ENCODE measurements at regions not wholly inside any gene's neighbourhood (a gene's known extent, or its start where the extent isn't known, plus 50 kb on each side); places are given as distances from the start of the nearest gene placed in this dataset.
"Not testable (repeated sequence)": the region's sequence is repeated elsewhere in the genome, so short reads cannot be mapped to it uniquely, and the experiment has no call there.

DNA sequence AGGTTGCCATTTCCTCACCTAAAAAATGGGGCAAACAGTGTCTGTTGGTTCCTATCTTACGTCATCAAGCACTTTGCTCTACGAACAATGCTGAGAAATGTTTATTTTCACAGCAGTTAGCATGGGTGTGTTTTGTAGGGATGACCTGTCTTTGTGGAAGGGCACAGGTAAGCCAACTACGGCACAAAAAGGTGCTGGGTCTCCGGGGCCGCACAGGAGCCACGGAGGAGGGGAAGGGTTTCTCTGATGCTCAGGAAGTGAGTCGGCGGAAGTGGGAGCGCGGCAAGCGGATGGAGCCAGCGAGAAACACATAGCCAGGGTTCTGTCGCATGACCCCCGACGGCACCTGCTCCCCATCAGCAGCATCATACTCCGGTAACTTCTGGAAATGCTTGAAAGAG lies 65.6 kb upstream of the TCL1B start:
- no peak for DNase-seq (ENCODE audit: extremely low spot score, unreplicated experiment)
- no peaks in the 10 kb centered on the region for H3K4me1 Mint-ChIP-seq (ENCODE audit: unreplicated experiment)
- TF ChIP-seq, protein P1, sequence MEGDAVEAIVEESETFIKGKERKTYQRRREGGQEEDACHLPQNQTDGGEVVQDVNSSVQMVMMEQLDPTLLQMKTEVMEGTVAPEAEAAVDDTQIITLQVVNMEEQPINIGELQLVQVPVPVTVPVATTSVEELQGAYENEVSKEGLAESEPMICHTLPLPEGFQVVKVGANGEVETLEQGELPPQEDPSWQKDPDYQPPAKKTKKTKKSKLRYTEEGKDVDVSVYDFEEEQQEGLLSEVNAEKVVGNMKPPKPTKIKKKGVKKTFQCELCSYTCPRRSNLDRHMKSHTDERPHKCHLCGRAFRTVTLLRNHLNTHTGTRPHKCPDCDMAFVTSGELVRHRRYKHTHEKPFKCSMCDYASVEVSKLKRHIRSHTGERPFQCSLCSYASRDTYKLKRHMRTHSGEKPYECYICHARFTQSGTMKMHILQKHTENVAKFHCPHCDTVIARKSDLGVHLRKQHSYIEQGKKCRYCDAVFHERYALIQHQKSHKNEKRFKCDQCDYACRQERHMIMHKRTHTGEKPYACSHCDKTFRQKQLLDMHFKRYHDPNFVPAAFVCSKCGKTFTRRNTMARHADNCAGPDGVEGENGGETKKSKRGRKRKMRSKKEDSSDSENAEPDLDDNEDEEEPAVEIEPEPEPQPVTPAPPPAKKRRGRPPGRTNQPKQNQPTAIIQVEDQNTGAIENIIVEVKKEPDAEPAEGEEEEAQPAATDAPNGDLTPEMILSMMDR (IDR thresholded peaks at IDR 0.05): no peak
- H3K4me3 Mint-ChIP-seq (ENCODE audit: unreplicated experiment): no peak overlapping the region
- H3K36me3 Mint-ChIP-seq (ENCODE audit: unreplicated experiment): no peaks in the 10 kb centered on the region
- H3K9me3 Mint-ChIP-seq (ENCODE audit: unreplicated experiment): no peaks in the 10 kb centered on the region
- peaks cover 55% of the 10 kb centered on the region for H3K27me3 Mint-ChIP-seq (ENCODE audit: unreplicated experiment)
- no peak overlapping the region for H3K27ac Mint-ChIP-seq (ENCODE audit: unreplicated experiment)

DNA sequence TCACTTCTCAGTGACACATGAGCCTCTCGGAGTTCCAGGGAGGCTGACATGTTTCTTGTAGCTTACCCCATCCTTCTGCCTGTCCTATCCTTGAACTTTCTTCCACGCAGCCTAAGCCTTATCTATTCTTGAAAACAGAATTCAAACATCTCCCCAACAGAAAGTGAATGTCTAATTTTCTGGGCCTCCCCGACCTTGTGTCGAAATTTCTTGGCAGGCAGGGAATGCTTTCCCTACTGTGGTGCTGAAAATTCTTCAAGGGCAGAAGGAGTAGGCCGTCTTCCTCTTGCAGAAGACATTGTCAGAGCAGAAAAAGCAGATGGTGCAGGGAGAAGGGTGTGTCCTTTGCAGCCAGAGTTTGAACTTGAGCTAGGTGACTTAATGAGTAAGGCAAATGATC lies 63.0 kb upstream of the TCL1B start:
- Mint-ChIP-seq H3K4me1 (ENCODE audit: unreplicated experiment) (no peaks in the 10 kb centered on the region), H3K36me3 (ENCODE audit: unreplicated experiment) (no peaks in the 10 kb centered on the region)
- no peak for DNase-seq (ENCODE audit: extremely low spot score, unreplicated experiment)

DNA sequence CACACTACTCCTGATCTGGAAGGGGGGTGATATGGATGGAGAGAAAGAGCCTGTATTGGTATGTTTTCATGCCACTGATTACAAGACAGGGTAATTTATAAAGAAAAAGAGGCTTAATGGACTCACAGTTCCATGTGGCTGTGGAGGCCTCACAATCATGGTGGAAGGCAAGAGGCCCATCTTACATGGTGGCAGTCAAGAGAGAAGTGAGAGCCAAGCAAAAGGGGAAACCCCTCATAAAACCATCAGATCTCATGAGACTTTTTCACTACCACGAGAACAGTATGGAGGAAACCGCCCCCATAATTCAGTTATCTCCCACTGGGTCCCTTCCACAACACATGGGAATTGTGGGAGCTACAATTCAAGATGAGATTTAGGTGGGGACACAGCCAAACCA lies 60.5 kb upstream of the TCL1B start:
- not testable (repeated sequence) for H3K9me3 Mint-ChIP-seq (ENCODE audit: unreplicated experiment); H3K4me3 Mint-ChIP-seq (ENCODE audit: unreplicated experiment); H3K4me1 Mint-ChIP-seq (ENCODE audit: unreplicated experiment); DNase-seq (ENCODE audit: extremely low spot score, unreplicated experiment); H3K27ac Mint-ChIP-seq (ENCODE audit: unreplicated experiment); H3K36me3 Mint-ChIP-seq (ENCODE audit: unreplicated experiment)
- H3K27me3 Mint-ChIP-seq (ENCODE audit: unreplicated experiment): peaks cover 30% of the 10 kb centered on the region

More for the DNA sequence above, 63.0 kb upstream of the TCL1B start:
- Mint-ChIP-seq H3K27me3 (ENCODE audit: unreplicated experiment) (peaks cover 40% of the 10 kb centered on the region), H3K9me3 (ENCODE audit: unreplicated experiment) (no peaks in the 10 kb centered on the region), H3K4me3 (ENCODE audit: unreplicated experiment) (no peak overlapping the region), H3K27ac (ENCODE audit: unreplicated experiment) (no peak overlapping the region)
- TF ChIP-seq, protein P1 (IDR thresholded peaks at IDR 0.05): no peak

DNA sequence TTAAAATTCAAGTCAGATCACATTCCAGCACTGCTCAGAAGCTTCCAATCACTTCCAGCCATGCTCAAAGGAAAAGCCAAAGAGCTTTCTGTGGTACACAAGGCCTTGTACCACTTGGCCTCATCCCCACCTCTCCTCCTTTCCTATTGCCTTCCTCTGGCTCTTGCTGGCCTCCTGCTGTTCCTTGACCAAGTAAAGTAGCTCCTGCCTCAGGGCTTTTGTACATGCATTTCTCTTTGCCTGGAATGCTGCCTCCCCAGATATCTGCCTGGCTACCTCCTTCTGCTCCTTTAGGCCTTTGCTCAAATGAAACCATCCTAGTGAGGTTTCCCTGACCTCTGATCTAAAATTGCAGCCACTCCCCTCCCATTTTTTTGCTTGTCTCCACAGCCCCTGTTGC lies 51.2 kb upstream of the TCL1B start:
- peaks cover 10% of the 10 kb centered on the region for H3K9me3 Mint-ChIP-seq (ENCODE audit: unreplicated experiment)
- H3K27me3 Mint-ChIP-seq (ENCODE audit: unreplicated experiment): peaks cover under 1% of the 10 kb centered on the region
- TF ChIP-seq, protein P1 (IDR thresholded peaks at IDR 0.05): no peak
- no peaks in the 10 kb centered on the region for H3K36me3 Mint-ChIP-seq (ENCODE audit: unreplicated experiment)
- H3K4me3 Mint-ChIP-seq (ENCODE audit: unreplicated experiment): no peak overlapping the region
- H3K27ac Mint-ChIP-seq (ENCODE audit: unreplicated experiment): no peak overlapping the region
- no peak for DNase-seq (ENCODE audit: extremely low spot score, unreplicated experiment)
- H3K4me1 Mint-ChIP-seq (ENCODE audit: unreplicated experiment): no peaks in the 10 kb centered on the region

All from osteocyte (in vitro differentiated cells).